HepG2 (cell line): ENCODE measurements at regions not wholly inside any gene's neighbourhood (a gene's known extent, or its start where the extent isn't known, plus 50 kb on each side); places are given as distances from the start of the nearest gene placed in this dataset.

Source experiments
- ATAC-seq: fragments of 200-7000 bp; cut with Tn5 transposase; 3 replicates; pipeline ENCODE4 v1.9.1; 2020; ENCODE audit warnings: mild to moderate bottlenecking, moderate library complexity
- BruUV-seq: library from RNA; stranded (reverse); fragments of 400-500 nt; replicated peaks from 2 replicates; lab custom pipeline; 2021; lab: Mats Ljungman, UMichigan
- CTCF ChIA-PET: fragments of 300-600 bp; formaldehyde crosslinking; extraction: SDS; loops from one replicate; lab custom pipeline; 2021; ENCODE audit warnings: low total read pairs, inconsistent platforms, low intra/inter-chr PET ratio; lab: Yijun Ruan, JAX
- POLR2A ChIA-PET: fragments of 350-600 bp; sonication (Branson Sonifier 250); formaldehyde crosslinking; loops from one replicate; lab custom pipeline; 2020; ENCODE audit warnings: antibody characterized with exemption, inconsistent platforms; lab: Yijun Ruan, JAX
- DNase-seq: peaks from one replicate; pipeline ENCODE4 v3.0.0-alpha.2; 2015; ENCODE audit warnings: low spot score
- FAIRE-seq: peaks from 3 replicates; lab custom pipeline; 2011; peaks lifted over from hg19 to GRCh38; lab: Jason Lieb, UNC
- H2AFZ ChIP-seq: one replicate; pipeline ENCODE4 v1.6.1; 2011; ENCODE audit warnings: low read length, inconsistent platforms
- H3K27ac ChIP-seq: fragments of 300-600 bp; 3 replicates; pipeline ENCODE4 v1.8.0; 2011; ENCODE audit warnings: mixed run types, mild to moderate bottlenecking, mixed read lengths, low read length, inconsistent platforms; ENCODE audit not compliant: insufficient read depth; ENCODE audit errors: extremely low read length
- H3K27me3 ChIP-seq, 2 experiments: fragments of 200-600 bp in 1 of 2; 2 replicates in 1 of 2; 3 replicates in 1 of 2; pipeline versions ENCODE4 v1.6.0 to v1.8.0; 2011; ENCODE audit warnings: low read length in 2 of 2, mild to moderate bottlenecking in 2 of 2, moderate library complexity in 2 of 2, inconsistent platforms in 1 of 2; ENCODE audit not compliant: insufficient read depth in 2 of 2, control insufficient read depth in 1 of 2
- H3K36me3 ChIP-seq, 2 experiments: fragments of 200-600 bp in 1 of 2; replicated peaks in 1 of 2; 2 replicates in 1 of 2; 3 replicates in 1 of 2; pipeline versions ENCODE4 v1.5.1 to v1.8.0; 2011; ENCODE audit warnings: low read length in 2 of 2, inconsistent platforms in 1 of 2; ENCODE audit not compliant: insufficient read depth in 2 of 2, control insufficient read depth in 1 of 2
- H3K4me1 ChIP-seq: 2 replicates; pipeline ENCODE4 v1.5.1; 2012; ENCODE audit warnings: low read length, inconsistent platforms; ENCODE audit not compliant: insufficient read depth
- H3K4me2 ChIP-seq: 2 replicates; pipeline ENCODE4 v1.6.0; 2011; ENCODE audit warnings: low read depth, low read length, inconsistent platforms
- H3K4me3 ChIP-seq, 3 experiments: fragments of 200-600 bp in 1 of 3; sonication (generic), shearing (Covaris generic) in 1 of 3; replicated peaks in 1 of 3; 2 replicates each; pipeline ENCODE4 v1.5.1; 2011 to 2016; ENCODE audit warnings: low read length in 3 of 3, inconsistent platforms in 2 of 3, low read depth in 2 of 3, mild to moderate bottlenecking in 2 of 3, control low read depth in 1 of 3, mixed read lengths in 1 of 3; ENCODE audit not compliant: insufficient read depth in 1 of 3
- H3K79me2 ChIP-seq: one replicate; pipeline ENCODE4 v1.6.1; 2011; ENCODE audit warnings: low read length, inconsistent platforms; ENCODE audit not compliant: insufficient read depth
- H3K9ac ChIP-seq: 2 replicates; pipeline ENCODE4 v1.6.0; 2011; ENCODE audit warnings: mild to moderate bottlenecking, low read depth, low read length, inconsistent platforms; ENCODE audit not compliant: insufficient read depth
- H3K9me3 ChIP-seq: 2 replicates; pipeline ENCODE4 v1.5.1; 2012; ENCODE audit warnings: mild to moderate bottlenecking, low read length
- H4K20me1 ChIP-seq: 2 replicates; pipeline ENCODE4 v1.6.0; 2011; ENCODE audit warnings: inconsistent platforms, mild to moderate bottlenecking, low read length, moderate library complexity; ENCODE audit not compliant: insufficient read depth
- AHDC1 ChIP-seq: sonication (generic); formaldehyde crosslinking; IDR thresholded peaks from 2 replicates; pipeline ENCODE4 v1.5.1; 2020; ENCODE audit warnings: mild to moderate bottlenecking, missing genetic modification reagents, borderline replicate concordance
- ATRX ChIP-seq: sonication (generic); formaldehyde crosslinking; IDR thresholded peaks from 2 replicates; pipeline ENCODE4 v1.4.0; 2020; ENCODE audit warnings: missing genetic modification reagents, borderline replicate concordance
- CEBPB ChIP-seq: IDR thresholded peaks from 2 replicates; pipeline ENCODE4 v1.6.1; 2011; ENCODE audit warnings: low read depth, low read length, improper control_type of control experiment, borderline replicate concordance
- FUBP1 ChIP-seq: sonication (generic); formaldehyde crosslinking; IDR thresholded peaks from 2 replicates; pipeline ENCODE4 v1.5.1; 2020; ENCODE audit warnings: missing genetic modification reagents, mild to moderate bottlenecking, borderline replicate concordance
- SRSF9 ChIP-seq: fragments of 200-400 bp; formaldehyde crosslinking; IDR thresholded peaks from 2 replicates; pipeline ENCODE4 v1.6.1; 2018; ENCODE audit warnings: borderline replicate concordance, mild to moderate bottlenecking, low read depth, low read length; ENCODE audit not compliant: insufficient read depth, poor library complexity, severe bottlenecking
- TERF1 ChIP-seq: sonication (generic); formaldehyde crosslinking; IDR thresholded peaks from 2 replicates; pipeline ENCODE4 v1.8.0; 2022; ENCODE audit warnings: mild to moderate bottlenecking, missing genetic modification reagents, moderate library complexity
- TFAP4 ChIP-seq: sonication (generic); IDR thresholded peaks from 2 replicates; pipeline ENCODE4 v1.6.1; 2016; ENCODE audit warnings: low read depth, borderline replicate concordance
- ZBTB4 ChIP-seq: sonication (generic); formaldehyde crosslinking; IDR thresholded peaks from 2 replicates; pipeline ENCODE4 v1.4.0; 2020; ENCODE audit warnings: missing genetic modification reagents, mild to moderate bottlenecking, borderline replicate concordance
- ZMYM2 ChIP-seq: sonication (generic); formaldehyde crosslinking; IDR thresholded peaks from 2 replicates; pipeline ENCODE4 v1.8.0; 2022; ENCODE audit warnings: mild to moderate bottlenecking, missing genetic modification reagents
- ZNF660 ChIP-seq: sonication (generic); formaldehyde crosslinking; IDR thresholded peaks from 2 replicates; pipeline ENCODE4 v1.5.1; 2020; ENCODE audit warnings: mild to moderate bottlenecking, low read depth, missing genetic modification reagents, borderline replicate concordance
- in situ Hi-C: cut with HindIII; loops from 2 replicates; pipeline ENCODE4 v1.10.0; 2017; ENCODE audit warnings: low pct_unique_long_range_greater_than_20kb; ENCODE audit not compliant: extremely low pct_ligation_motif_present
- intact Hi-C: fragments of 100-400 bp; cut with micrococcal nuclease; formaldehyde crosslinking; loops from one replicate; pipeline ENCODE4 v1.10.0; 2022; ENCODE audit not compliant: unreplicated experiment

- in situ Hi-C loops: no loop called here
- Histone ChIP-seq H4K20me1 (no peaks in the 10 kb centered on the region), H3K9me3 (no peaks in the 10 kb centered on the region), H2AFZ (no peak overlapping the region), H3K4me3 (no peak overlapping the region), H3K9ac (no peak overlapping the region), H3K36me3 (no peaks in the 10 kb centered on the region), H3K4me1 (no peaks in the 10 kb centered on the region), H3K4me2 (no peak overlapping the region), H3K27ac (no peak overlapping the region), H3K79me2 (no peaks in the 10 kb centered on the region), H3K27me3 (no peaks in the 10 kb centered on the region)
- DNase-seq: no peak
- POLR2A ChIA-PET: no interaction called here
- ATAC-seq: no peak
- no peak for FAIRE-seq
- intact Hi-C loops: no loop called here
- CTCF ChIA-PET: no interaction called here
- BruUV-seq: no TSS peak
- no peak for TF ChIP-seq SRSF9
- no peak for TF ChIP-seq AHDC1 (CRISPR knock-in tag)
- TF ChIP-seq ATRX (CRISPR knock-in tag): no peak
- TF ChIP-seq FUBP1 (CRISPR knock-in tag): no peak
- no peak for TF ChIP-seq TFAP4
- no peak for TF ChIP-seq ZBTB4
- TF ChIP-seq ZMYM2: no peak
- no peak for TF ChIP-seq CEBPB
- TF ChIP-seq TERF1 (CRISPR knock-in tag): no peak
- TF ChIP-seq ZNF660 (CRISPR knock-in tag): no peak
Observed at GRCh38 chr1:222020553-222020952, 278.7 kb upstream of the DUSP10 start.
